ENCODE measurements at regions not wholly inside any gene's neighbourhood (a gene's known extent, or its start where the extent isn't known, plus 50 kb on each side); places are given as distances from the start of the nearest gene placed in this dataset.

GRCh38 chr21:41578083-41578482 is 70.1 kb upstream of the TMPRSS2 start:
- no peak for TF ChIP-seq CTCF (conservative IDR thresholded peaks at IDR 0.05; ENCODE audit: low read depth, low read length)
- no peak for DNase-seq (ENCODE audit: low read depth)
- no peak overlapping the region for H3K4me3 ChIP-seq (ENCODE audit: low read depth, low read length)

- no peak for TF ChIP-seq CTCF (conservative IDR thresholded peaks at IDR 0.05; ENCODE audit: low read depth, low read length)
- no peak overlapping the region for H3K4me3 ChIP-seq (ENCODE audit: low read depth, low read length)
- DNase-seq (ENCODE audit: low read depth) = no peak
Measured at GRCh38 chr21:41576013-41576615, 68.2 kb upstream of the TMPRSS2 start.

GRCh38 chr21:41573902-41574690 is 66.1 kb upstream of the TMPRSS2 start:
- H3K4me3 ChIP-seq (ENCODE audit: low read depth, low read length) = no peak overlapping the region
- TF ChIP-seq CTCF (conservative IDR thresholded peaks at IDR 0.05; ENCODE audit: low read depth, low read length) = no peak
- no peak for DNase-seq (ENCODE audit: low read depth)

- no peak overlapping the region for H3K4me3 ChIP-seq (ENCODE audit: low read depth, low read length)
- TF ChIP-seq CTCF (conservative IDR thresholded peaks at IDR 0.05; ENCODE audit: low read depth, low read length) = no peak
- DNase-seq (ENCODE audit: low read depth) = no peak
Measured at GRCh38 chr21:41571938-41572510, 64.1 kb upstream of the TMPRSS2 start.

GRCh38 chr21:41570791-41571355 is 62.9 kb upstream of the TMPRSS2 start:
- no peak for TF ChIP-seq CTCF (conservative IDR thresholded peaks at IDR 0.05; ENCODE audit: low read depth, low read length)
- DNase-seq (ENCODE audit: low read depth) = no peak
- no peak overlapping the region for H3K4me3 ChIP-seq (ENCODE audit: low read depth, low read length)

GRCh38 chr21:41568606-41569385 is 60.8 kb upstream of the TMPRSS2 start:
- DNase-seq (ENCODE audit: low read depth) = no peak
- no peak for TF ChIP-seq CTCF (conservative IDR thresholded peaks at IDR 0.05; ENCODE audit: low read depth, low read length)
- no peak overlapping the region for H3K4me3 ChIP-seq (ENCODE audit: low read depth, low read length)
